Activated CD4-positive, alpha-beta T cell treated with anti-CD3 and anti-CD28 coated beads, Interleukin-2, Interleukin-6, amounts not matched to agents 100 ng/mL and 50 ng/mL, durations not matched to agents 16 hours and 8 hours (primary cell): ENCODE measurements at regions not wholly inside any gene's neighbourhood (a gene's known extent, or its start where the extent isn't known, plus 50 kb on each side); places are given as distances from the start of the nearest gene placed in this dataset.
A peak's percentile ranks its signal among the peaks of the same experiment; 100 is the strongest.
"Not testable (repeated sequence)": the region's sequence is repeated elsewhere in the genome, so short reads cannot be mapped to it uniquely, and the experiment has no call there.

Source experiments
- DNase-seq: peaks from one replicate; pipeline ENCODE4 v3.0.0-alpha.2; 2020

DNA sequence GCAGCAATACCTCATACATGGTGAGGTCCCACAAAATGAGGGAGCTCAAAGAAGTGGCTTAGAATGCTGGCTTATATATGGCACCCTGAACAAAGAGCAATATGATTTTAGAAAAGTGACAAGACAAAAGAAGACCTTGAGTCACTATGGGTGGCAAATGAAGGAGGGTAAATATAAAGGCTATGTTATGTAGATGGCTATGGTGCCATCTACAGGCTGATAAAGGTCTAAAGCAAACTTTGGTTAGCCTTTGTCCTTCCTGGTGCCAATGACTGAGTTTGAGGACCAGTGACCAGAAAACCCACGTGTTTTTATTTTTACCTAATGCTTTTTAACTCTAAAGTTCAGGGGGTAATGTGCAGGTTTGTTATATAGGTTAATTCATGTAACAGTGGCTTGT is 151.8 kb downstream of the CCNG2 start:
- peak; percentile 24 for DNase-seq

DNA sequence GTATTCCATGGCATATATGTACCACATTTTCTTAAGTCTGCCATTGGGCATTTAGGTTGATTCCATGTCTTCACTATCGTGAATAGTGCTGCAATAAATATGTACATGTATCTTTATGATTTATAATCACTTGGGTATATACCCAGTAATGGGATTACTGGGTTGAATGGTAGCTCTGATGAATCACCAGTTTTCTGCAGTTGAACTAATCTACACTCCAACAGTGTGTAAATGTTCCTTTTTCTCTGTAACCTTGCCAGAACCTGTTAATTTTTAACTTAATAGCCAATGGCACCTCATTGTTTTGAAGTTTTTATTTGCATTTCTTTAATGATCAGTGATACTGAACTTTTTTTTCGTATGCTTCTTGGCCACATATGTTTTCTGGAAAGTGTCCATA is 152.5 kb downstream of the CCNG2 start:
- DNase-seq, result no peak

DNA sequence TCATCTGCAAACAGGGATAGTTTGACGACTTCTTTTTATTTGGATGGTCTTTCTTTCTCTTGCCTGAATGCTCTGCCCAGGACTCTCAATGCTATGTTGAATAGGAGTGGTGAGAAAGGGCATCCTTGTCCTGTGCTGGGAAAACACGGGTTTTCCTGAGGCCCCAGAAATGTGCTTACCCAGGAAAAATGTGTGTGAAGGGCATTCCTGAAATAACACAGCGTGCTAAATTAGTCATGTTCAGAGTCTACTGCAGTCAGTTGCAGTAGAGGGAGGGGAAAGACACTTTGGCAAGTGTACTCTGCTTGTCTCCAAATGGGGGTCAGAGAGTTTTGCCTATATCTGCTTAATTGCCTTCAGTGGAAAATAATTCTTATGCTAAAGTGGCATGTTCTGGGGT is 153.9 kb downstream of the CCNG2 start:
- DNase-seq, result no peak

DNA sequence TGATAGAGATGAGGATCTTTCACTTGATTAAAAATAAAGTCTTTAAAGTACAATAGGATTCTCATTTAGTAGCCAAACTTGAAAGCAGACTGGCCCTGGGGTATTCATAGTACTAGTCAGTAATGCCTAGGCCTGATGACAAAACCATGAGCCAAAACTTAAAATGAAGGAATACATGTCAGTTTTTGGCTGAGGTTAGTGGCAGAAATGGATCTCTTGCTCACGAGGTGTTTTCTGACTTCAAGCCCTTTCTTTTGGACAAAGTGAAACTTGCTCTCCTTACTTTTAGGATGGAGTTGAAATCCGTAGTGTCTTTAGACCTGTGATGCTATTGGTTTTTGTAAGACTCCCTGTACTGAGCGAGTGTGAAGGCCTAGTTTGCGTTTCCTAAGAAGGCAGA is 157.7 kb downstream of the CCNG2 start:
- DNase-seq, result no peak

DNA sequence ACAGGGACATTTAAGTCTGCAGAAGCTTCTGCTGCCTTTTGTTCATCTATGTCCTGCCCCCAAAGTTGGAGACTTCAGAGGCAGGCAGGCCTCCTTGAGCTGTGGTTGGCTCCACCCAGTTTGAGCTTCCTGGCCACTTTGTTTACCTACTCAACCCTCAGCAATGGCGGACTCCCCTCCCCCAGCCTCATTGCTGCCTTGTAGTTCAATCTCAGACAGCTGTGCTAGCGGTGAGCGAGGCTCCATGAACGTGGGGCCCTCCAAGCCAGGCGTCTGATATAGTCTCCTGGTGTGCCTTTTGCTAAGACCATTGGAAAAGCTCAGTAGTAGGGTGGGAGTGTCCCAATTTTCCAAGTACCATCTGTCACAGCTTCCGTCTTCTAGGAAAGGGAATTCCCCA is 170.1 kb downstream of the CCNG2 start:
- no peak for DNase-seq

- DNase-seq, result no peak
Observed at GRCh38 chr4:77332696-77333270, 175.8 kb downstream of the CCNG2 start.

GRCh38 chr4:77336411-77337142 is 179.6 kb downstream of the CCNG2 start:
- no peak for DNase-seq

GRCh38 chr4:77342170-77342810 is 185.3 kb downstream of the CCNG2 start:
- DNase-seq, result no peak

GRCh38 chr4:77344001-77344400 is 187.0 kb downstream of the CCNG2 start:
- DNase-seq, result no peak

DNA sequence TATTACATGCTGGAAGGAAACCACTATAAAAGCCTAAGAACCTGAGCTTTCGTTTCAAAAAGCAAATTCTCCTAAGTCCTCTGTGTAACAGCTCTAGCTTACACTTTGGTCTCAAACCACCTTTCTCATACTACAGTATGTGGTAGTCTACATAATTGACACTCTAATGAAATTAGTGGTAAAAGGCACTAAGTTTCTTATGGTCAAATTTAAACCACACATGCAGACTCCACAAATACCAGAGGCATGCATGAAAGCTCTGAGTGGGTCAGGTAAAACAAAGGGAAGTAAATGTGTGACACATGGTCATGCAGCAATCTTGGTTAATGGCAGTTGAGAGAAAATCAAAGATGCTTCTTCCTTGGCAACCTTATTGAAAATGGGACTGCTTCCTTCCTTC is 187.8 kb downstream of the CCNG2 start:
- no peak for DNase-seq

- DNase-seq, result no peak
Observed at GRCh38 chr4:77347351-77347966, 190.5 kb downstream of the CCNG2 start.

DNA sequence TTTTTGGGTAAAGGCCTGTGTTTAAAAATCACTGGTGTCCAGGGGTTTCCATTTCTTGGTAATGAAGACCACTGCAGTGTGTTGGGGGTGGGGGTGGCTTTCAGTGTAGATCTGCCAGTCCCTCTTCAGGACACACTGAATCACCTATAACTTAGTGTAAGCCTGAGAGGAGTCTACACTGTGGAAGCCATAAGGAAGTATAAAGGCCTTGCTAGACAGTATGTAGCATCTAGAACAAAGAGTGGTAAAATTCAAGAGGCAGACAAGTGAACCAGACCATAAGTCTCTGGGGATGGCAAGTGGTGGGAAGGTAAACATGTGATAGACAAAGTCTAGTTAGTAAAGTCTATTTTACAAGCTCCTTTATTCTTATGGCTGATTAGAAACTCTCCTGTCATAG is 191.8 kb downstream of the CCNG2 start:
- no peak for DNase-seq

- no peak for DNase-seq
Observed at GRCh38 chr4:77349364-77349763, 192.4 kb downstream of the CCNG2 start.

DNA sequence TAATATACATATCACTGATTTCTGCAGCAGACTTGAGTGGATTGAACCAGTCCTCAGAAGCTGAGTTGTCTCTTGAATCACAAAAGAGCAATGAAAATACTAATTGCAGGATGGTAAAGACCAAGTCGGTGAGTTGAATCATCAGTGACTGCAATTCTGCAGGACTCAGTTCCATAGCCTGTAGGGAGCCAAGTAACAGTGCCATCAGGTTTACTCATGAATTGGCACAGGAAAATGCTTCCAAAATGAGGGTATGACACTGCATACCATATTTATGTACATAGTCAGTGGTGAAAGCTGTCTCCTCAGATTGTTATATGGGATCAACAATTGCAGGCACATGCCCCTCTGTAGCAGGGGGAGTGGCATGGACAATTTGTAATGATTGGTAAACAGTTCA is 192.8 kb downstream of the CCNG2 start:
- no peak for DNase-seq

GRCh38 chr4:77352192-77352591 is 195.2 kb downstream of the CCNG2 start:
- no peak for DNase-seq

DNA sequence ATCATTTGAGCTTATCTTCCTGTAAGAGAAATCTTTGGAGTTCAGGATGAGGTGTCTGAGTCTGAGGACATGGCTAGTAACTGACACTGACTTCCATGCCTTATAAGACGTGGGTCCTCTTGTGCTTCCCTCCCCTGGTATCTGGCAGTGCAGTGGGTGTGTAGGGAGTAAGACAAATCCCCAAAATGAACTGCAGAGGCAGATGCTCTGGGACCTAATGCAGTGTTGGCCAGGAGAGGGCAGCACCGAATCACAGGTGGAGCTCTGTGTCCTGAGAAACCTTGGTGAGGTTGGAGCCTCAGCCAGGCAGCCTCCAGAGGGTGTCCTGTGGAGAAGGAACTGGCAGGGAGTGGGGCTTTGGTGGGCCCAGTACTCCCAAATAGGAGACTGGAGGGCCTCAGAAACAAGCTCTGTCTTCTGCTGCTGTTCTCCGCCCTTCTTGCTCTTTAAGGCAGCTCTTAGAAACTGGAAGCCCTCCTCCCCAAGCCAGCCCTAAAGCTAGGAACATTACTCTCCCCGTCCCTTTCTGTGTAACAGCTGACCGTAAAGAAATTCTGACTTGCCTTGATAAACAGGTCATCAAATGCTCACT is 196.8 kb downstream of the CCNG2 start:
- DNase-seq, result not testable (repeated sequence)

DNA sequence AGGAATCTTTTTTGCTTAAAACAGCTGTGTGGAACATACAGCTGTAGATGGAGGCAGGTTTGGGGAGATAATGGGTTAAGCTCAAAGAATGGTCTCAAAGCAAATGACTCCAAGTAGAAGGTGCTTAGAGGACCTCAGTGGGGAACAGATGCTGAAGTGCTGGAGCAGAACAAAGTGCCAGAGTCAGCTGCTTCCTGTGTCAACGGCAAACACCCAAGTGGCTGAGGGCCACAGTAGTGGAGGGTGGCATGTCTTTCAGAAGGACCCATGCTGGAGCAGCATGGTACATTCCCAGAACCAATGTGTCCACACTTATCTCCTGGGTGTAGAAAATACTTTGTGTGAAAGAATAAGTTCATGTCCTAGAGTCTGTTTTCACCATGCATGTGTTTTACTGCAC is 197.5 kb downstream of the CCNG2 start:
- DNase-seq, result no peak

- DNase-seq, result no peak
Observed at GRCh38 chr4:77355731-77356130, 198.7 kb downstream of the CCNG2 start.

- DNase-seq, result peak; percentile 41
Observed at GRCh38 chr4:77358315-77358928, 201.4 kb downstream of the CCNG2 start.

GRCh38 chr4:77360451-77360850 is 203.4 kb downstream of the CCNG2 start:
- DNase-seq, result no peak

- not testable (repeated sequence) for DNase-seq
Observed at GRCh38 chr4:77366876-77367275, 209.9 kb downstream of the CCNG2 start.

DNA sequence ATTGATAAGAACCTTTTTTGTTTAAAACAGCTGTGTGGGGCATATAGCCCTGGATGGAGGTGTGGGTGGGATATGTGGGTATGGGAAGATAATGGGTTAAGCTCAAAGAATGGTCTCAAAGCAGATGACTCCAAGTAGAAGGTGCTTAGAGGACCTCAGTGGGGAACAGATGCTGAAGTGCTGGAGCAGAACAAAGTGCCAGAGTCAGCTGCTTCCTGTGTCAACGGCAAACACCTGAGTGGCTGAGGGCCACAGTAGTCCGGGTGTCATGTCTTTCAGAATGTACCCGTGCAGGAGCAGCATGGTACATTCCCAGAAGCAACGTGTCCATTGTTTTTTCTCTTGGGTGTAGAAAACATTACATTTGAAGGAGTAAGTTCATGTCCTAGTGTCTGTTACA is 210.6 kb downstream of the CCNG2 start:
- DNase-seq, result no peak

DNA sequence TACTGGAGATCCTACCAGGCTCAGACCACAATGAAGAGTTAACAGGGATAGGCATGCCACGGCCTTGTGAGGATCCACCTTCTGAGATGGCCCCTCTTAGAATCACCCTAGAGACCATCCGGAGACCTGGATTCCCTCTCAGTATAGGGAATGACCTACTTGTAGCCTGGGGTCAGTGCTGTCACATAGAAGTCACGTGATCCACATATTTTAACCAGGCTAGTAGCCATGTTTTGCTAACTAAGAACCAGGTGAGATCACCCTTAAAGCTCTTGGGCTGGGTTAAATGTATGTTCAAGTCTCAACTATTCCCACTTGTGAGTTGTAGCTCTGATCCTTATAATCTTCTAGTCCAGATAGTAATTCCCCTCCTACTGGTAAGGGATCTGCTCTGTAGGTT is 215.4 kb downstream of the CCNG2 start:
- no peak for DNase-seq
